Activated CD4-positive, alpha-beta T cell treated with anti-CD3 and anti-CD28 coated beads, Interleukin-2, amount 10 ng/mL, durations not matched to agents 24 days and 14 days (primary cell): ENCODE measurements at regions not wholly inside any gene's neighbourhood (a gene's known extent, or its start where the extent isn't known, plus 50 kb on each side); places are given as distances from the start of the nearest gene placed in this dataset.

ENCODE experiments used
- DNase-seq: peaks from one replicate; pipeline ENCODE4 v3.0.0; 2022
- H3K27ac Mint-ChIP-seq: one replicate; pipeline ENCODE4 v1.8.0; 2022; ENCODE audit warnings: mild to moderate bottlenecking, mixed read lengths
- H3K27me3 Mint-ChIP-seq: one replicate; pipeline ENCODE4 v1.8.0; 2022; ENCODE audit warnings: mixed read lengths
- H3K36me3 Mint-ChIP-seq: one replicate; pipeline ENCODE4 v1.8.0; 2022; ENCODE audit warnings: low read depth, mild to moderate bottlenecking, mixed read lengths
- H3K4me1 Mint-ChIP-seq: one replicate; pipeline ENCODE4 v1.8.0; 2021; ENCODE audit warnings: mixed read lengths
- H3K4me3 Mint-ChIP-seq: one replicate; pipeline ENCODE4 v1.8.0; 2022; ENCODE audit warnings: mild to moderate bottlenecking, moderate library complexity, mixed read lengths
- H3K9me3 Mint-ChIP-seq: one replicate; pipeline ENCODE4 v1.8.0; 2021; ENCODE audit warnings: mixed read lengths
- intact Hi-C: fragments of 100-400 bp; cut with micrococcal nuclease; formaldehyde crosslinking; loops from one replicate; pipeline ENCODE4 v1.15.1; 2023

DNA sequence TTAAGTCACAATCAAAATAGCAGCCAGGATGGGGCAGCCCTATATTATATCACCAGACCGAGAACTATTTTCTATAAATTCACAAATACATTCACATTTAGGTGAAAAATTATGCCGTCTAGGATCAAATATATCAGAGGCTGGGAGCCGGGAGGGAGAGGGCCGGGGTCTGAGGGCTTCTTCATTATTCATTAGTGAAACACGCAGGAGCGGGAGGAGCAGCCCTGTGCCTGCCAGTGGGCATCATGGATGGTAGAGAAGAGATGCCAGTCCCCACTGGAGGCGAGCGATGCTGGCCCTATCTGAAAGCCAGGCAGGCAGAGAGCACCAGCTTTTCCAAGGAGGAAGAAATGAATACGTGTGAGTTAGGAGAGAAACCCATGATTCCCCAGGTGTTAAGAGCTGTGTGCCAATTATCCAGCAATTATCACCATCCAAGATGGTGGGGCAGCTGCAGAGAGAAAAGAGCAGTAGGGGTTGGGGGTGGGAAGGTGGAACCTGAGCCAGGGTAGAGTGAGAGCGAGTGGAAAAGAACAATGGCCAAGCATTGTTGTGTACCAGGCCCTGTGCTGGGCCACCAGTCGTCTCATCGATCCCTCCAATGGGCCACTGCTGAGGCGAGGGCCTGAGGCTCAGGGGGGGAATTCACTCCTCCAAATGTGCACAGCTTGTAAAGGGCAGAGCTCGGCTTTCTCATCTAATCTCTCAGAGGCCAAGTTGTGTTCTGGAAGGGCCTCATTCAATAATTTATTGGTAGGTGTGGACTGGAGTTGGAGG lies 261.3 kb upstream of the TLE3 start:
- no peak for DNase-seq
- Mint-ChIP-seq H3K4me1 (no peaks in the 10 kb centered on the region), H3K36me3 (no peaks in the 10 kb centered on the region), H3K4me3 (no peak overlapping the region), H3K27ac (no peak overlapping the region), H3K9me3 (no peaks in the 10 kb centered on the region), H3K27me3 (peaks cover 12% of the 10 kb centered on the region)
- intact Hi-C loops: no loop called here

DNA sequence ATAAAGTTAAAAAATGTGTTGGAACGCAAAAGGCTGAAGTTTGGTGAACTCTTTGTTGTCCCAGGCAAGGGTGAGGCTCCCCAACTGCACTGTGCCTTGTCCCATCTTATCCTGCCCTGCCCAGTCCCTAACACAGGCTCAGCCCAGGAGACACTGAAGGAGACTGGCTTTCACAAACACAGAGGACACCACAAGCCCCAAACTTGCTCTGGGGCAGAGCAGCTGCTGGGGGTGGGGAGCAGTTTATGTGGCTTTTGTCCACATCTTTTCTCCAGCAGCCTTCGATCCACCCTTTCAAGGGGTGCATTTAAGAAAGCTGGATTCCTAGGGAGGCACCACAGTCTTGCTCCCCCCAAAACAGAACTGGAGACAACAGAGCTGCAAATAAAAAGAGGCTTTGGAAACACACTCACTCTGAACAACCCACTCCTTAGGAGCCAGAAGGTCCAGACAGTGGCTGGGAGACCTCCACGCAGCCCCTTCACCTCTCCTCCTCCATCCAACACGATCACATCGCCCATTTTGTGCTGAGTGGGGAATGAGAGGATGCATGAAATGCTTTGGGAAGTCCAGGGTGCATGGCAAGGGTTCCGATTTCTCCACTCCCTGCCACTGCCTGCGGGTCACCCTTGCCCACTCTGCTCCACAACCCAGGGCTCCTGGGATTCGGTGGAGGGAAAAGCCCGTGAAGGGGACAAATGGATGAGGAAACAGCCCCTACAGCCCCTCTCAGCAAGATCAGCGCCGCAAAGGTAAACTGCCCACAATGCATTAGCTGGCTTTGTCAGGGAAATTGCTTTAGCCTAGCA lies 260.5 kb upstream of the TLE3 start:
- intact Hi-C loops: no loop called here
- Mint-ChIP-seq H3K4me1 (no peaks in the 10 kb centered on the region), H3K4me3 (no peak overlapping the region), H3K9me3 (no peaks in the 10 kb centered on the region), H3K27ac (no peak overlapping the region), H3K36me3 (no peaks in the 10 kb centered on the region), H3K27me3 (peaks cover 8% of the 10 kb centered on the region)
- no peak for DNase-seq

- no peak for DNase-seq
- Mint-ChIP-seq H3K27me3 (peaks cover 9% of the 10 kb centered on the region), H3K4me3 (no peak overlapping the region), H3K9me3 (no peaks in the 10 kb centered on the region), H3K36me3 (no peaks in the 10 kb centered on the region), H3K4me1 (no peaks in the 10 kb centered on the region), H3K27ac (no peak overlapping the region)
- intact Hi-C loops: no loop called here
These were observed 259.7 kb upstream of the TLE3 start for GRCh38 chr15:70357453-70357852.

GRCh38 chr15:70356919-70357318 lies 259.2 kb upstream of the TLE3 start:
- no peaks in the 10 kb centered on the region for H3K9me3 Mint-ChIP-seq
- H3K4me1 Mint-ChIP-seq: no peaks in the 10 kb centered on the region
- peaks cover 9% of the 10 kb centered on the region for H3K27me3 Mint-ChIP-seq
- H3K4me3 Mint-ChIP-seq: no peak overlapping the region
- no peaks in the 10 kb centered on the region for H3K36me3 Mint-ChIP-seq
- H3K27ac Mint-ChIP-seq: no peak overlapping the region
- intact Hi-C loops: no loop called here
- DNase-seq: no peak

DNA sequence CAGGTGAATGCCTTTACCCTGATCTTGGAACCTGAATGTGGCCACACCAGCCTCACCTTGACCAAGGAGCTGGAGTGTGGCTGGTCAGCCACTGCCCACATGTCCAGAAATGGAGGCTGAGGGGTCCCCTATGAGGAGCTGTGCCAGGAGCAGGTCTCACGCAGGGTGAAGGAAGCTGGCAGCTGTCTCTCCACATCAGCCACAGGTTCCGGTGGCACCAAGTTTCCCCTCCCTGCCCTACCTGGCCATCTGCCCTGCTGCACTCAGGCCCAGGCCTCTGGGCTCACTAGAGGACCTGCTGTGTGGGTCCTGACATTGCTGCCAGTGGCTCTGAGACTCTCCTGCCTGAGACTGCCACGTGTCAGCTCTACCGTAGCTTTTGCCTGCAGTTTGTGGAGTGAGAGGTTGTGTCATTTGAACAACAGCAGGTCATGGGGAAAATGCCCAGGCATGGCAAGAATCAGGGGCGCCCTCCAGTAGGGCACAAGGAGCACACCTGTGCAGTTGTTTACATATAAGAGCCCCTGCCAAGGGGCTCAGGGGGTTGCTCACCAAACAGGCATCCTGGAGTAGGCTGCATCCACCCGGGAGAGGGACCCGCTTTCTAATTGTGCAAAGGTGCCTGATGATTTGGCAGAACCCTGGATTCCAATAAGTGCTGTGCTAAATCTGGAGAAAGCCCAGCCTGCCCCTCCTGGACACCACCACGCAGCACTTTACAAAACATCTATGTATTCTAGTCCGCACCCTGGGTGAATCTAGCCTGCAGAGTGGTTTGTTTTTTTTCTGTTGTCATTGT lies 258.5 kb upstream of the TLE3 start:
- H3K27me3 Mint-ChIP-seq: peaks cover 13% of the 10 kb centered on the region
- DNase-seq: no peak
- no peak overlapping the region for H3K27ac Mint-ChIP-seq
- H3K4me3 Mint-ChIP-seq: no peak overlapping the region
- H3K36me3 Mint-ChIP-seq: no peaks in the 10 kb centered on the region
- intact Hi-C loops: no loop called here
- no peaks in the 10 kb centered on the region for H3K4me1 Mint-ChIP-seq
- H3K9me3 Mint-ChIP-seq: no peaks in the 10 kb centered on the region

DNA sequence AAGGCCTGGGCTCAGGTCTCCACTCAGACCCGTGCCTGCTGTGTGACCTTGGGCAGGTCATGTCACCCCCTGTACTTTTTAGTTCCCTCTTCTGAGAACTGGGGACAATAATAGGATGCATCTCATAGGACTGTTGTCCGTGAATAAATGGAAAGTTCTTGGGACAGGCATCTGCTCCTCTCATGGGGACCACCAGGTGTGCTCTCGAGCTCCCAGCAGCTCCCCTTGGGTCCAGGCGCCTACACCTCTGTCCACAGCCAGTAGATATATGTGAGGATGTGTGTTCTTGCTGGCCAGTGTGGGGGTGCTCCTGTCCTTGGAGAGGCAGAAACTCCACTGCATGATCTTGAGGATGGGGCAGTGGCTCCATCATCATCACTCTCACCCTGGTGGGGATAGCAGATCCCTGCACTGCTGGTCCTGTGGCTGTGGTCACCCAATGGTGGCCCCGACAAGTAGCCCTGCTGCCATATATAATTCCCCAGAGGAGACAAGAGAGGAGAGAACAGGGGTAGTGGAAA lies 257.6 kb upstream of the TLE3 start:
- Mint-ChIP-seq H3K27ac (no peak overlapping the region), H3K36me3 (no peaks in the 10 kb centered on the region), H3K27me3 (peaks cover 13% of the 10 kb centered on the region), H3K9me3 (no peaks in the 10 kb centered on the region), H3K4me3 (no peak overlapping the region), H3K4me1 (no peaks in the 10 kb centered on the region)
- no peak for DNase-seq
- intact Hi-C loops: no loop called here

DNA sequence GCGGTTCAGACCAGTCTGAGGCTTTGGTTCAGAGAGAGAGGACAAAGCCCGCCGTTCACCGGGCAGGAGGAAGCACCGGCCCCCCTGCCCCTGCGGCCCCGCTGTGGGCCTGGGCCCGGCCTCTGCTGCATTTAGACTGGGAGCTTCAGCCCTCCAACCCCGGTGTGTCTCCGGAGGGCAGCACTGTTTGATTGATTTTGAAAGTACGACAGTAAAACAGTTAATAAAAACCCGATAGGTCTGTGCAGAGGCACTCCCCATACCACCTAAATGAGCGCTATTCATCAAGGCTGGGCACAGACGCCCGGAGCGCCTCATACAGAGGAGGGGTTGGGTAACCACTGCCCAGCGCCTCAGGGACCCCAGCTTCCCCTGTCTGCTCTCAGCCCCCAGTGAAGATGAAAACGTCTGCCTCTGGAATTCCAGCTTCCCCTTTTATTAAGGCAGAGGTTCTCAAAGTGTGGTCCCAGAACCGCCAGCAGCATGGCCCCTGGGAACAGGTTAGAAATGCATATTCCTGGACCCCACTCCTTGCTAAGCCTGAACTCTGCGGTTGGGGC lies 256.7 kb upstream of the TLE3 start:
- no peaks in the 10 kb centered on the region for H3K9me3 Mint-ChIP-seq
- H3K27me3 Mint-ChIP-seq: peaks cover 12% of the 10 kb centered on the region
- H3K36me3 Mint-ChIP-seq: no peaks in the 10 kb centered on the region
- H3K27ac Mint-ChIP-seq: no peak overlapping the region
- H3K4me1 Mint-ChIP-seq: no peaks in the 10 kb centered on the region
- H3K4me3 Mint-ChIP-seq: no peak overlapping the region
- no peak for DNase-seq
- intact Hi-C loops: no loop called here

- intact Hi-C loops: no loop called here
- DNase-seq: no peak
- peaks cover 15% of the 10 kb centered on the region for H3K27me3 Mint-ChIP-seq
- no peaks in the 10 kb centered on the region for H3K36me3 Mint-ChIP-seq
- H3K4me1 Mint-ChIP-seq: no peaks in the 10 kb centered on the region
- no peaks in the 10 kb centered on the region for H3K9me3 Mint-ChIP-seq
- no peak overlapping the region for H3K27ac Mint-ChIP-seq
- no peak overlapping the region for H3K4me3 Mint-ChIP-seq
These were observed 256.1 kb upstream of the TLE3 start for GRCh38 chr15:70353606-70354345.

- no peak for DNase-seq
- Mint-ChIP-seq H3K36me3 (no peaks in the 10 kb centered on the region), H3K4me1 (no peaks in the 10 kb centered on the region), H3K27me3 (peaks cover 27% of the 10 kb centered on the region), H3K27ac (no peak overlapping the region), H3K9me3 (no peaks in the 10 kb centered on the region), H3K4me3 (no peak overlapping the region)
- intact Hi-C loops: no loop called here
These were observed 254.4 kb upstream of the TLE3 start for GRCh38 chr15:70351941-70352774.

- no peak overlapping the region for H3K4me3 Mint-ChIP-seq
- no peaks in the 10 kb centered on the region for H3K36me3 Mint-ChIP-seq
- H3K9me3 Mint-ChIP-seq: no peaks in the 10 kb centered on the region
- intact Hi-C loops: no loop called here
- no peak overlapping the region for H3K27ac Mint-ChIP-seq
- H3K4me1 Mint-ChIP-seq: no peaks in the 10 kb centered on the region
- no peak for DNase-seq
- peaks cover 28% of the 10 kb centered on the region for H3K27me3 Mint-ChIP-seq
These were observed 253.7 kb upstream of the TLE3 start for GRCh38 chr15:70351391-70351790.

DNA sequence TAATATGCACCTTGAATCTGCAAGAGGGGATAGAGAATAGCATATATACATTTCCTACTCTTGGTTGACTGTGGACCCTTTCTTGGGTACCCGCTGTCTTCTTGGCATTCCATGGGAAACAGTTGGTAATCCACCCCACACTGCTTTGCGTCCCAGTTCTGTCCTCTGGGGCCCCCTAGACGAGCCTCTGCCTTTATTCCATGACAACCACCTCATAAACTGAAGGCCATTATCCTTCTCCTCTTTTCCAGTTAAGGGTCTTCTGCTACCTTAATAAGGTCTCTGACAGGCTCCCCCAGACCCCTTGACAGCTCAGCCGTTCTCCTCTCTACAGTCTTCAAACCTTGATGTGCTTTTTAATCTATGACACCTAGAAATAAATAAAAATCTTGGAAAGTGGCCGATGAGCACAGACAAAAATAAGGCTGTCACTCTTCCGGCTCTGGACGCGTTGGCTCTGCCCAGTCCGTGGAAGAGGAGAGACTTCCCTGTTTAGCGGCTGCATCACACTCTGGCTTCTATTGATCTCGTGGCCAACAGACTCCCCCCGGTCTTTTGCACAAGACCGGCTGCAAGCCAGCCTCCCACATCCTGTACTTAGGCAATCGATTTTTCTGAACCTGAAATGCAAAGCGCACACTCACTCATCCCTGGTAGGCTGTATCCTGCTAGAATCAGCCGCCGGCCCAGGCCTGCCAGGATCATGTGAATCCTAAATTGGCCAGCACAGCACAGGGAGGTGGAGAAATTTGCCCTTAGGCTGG lies 251.0 kb upstream of the TLE3 start:
- intact Hi-C loops: no loop called here
- Mint-ChIP-seq H3K4me1 (no peaks in the 10 kb centered on the region), H3K27ac (no peak overlapping the region), H3K4me3 (no peak overlapping the region), H3K9me3 (no peaks in the 10 kb centered on the region), H3K27me3 (peaks cover 32% of the 10 kb centered on the region), H3K36me3 (no peaks in the 10 kb centered on the region)
- no peak for DNase-seq

DNA sequence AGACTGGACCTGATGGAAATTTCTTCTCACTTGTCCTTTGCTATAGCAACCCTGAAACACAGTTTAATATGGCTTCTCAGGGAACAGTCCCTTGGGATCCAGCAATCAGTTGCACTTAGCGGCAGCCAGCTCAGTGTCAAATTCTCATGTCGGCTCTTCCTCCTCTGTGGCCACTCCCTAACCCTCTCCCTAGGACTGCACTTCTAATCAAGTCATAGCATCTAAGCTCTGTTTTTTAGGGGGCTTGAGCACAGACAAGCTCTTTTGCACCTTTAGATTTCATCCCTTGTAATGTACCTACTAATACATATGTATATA lies 250.5 kb upstream of the TLE3 start:
- H3K4me1 Mint-ChIP-seq: no peaks in the 10 kb centered on the region
- H3K36me3 Mint-ChIP-seq: no peaks in the 10 kb centered on the region
- no peak for DNase-seq
- peaks cover 32% of the 10 kb centered on the region for H3K27me3 Mint-ChIP-seq
- H3K27ac Mint-ChIP-seq: no peak overlapping the region
- H3K9me3 Mint-ChIP-seq: no peaks in the 10 kb centered on the region
- H3K4me3 Mint-ChIP-seq: no peak overlapping the region
- intact Hi-C loops: no loop called here
